SJSA1 (cell line): ENCODE measurements at regions not wholly inside any gene's neighbourhood (a gene's known extent, or its start where the extent isn't known, plus 50 kb on each side); places are given as distances from the start of the nearest gene placed in this dataset.

Source experiments
- DNase-seq, 2 experiments: peaks; one replicate each; pipeline ENCODE4 v3.0.0-alpha.2; 2015 to 2020; ENCODE audit warnings: low spot score in 2 of 2, low read depth in 1 of 2
- H3K27ac ChIP-seq: fragments of 250-450 bp; sonication (Bioruptor Pico); 2 replicates; pipeline ENCODE4 v1.5.1; 2020; ENCODE audit warnings: mild to moderate bottlenecking, moderate library complexity
- H3K27me3 ChIP-seq: fragments of 250-450 bp; sonication (Bioruptor Pico); replicated peaks from 2 replicates; pipeline ENCODE4 v1.5.1; 2020; ENCODE audit warnings: mild to moderate bottlenecking, moderate library complexity
- H3K36me3 ChIP-seq: fragments of 250-450 bp; sonication (Bioruptor Pico); 2 replicates; pipeline ENCODE4 v1.5.1; 2020; ENCODE audit warnings: mild to moderate bottlenecking
- H3K4me1 ChIP-seq: fragments of 250-450 bp; sonication (Bioruptor Pico); replicated peaks from 2 replicates; pipeline ENCODE4 v1.6.1; 2021; ENCODE audit warnings: mild to moderate bottlenecking
- H3K4me3 ChIP-seq: fragments of 250-450 bp; sonication (Bioruptor Pico); 2 replicates; pipeline ENCODE4 v1.5.1; 2020; ENCODE audit warnings: mild to moderate bottlenecking
- H3K9me3 ChIP-seq: fragments of 250-450 bp; sonication (Bioruptor Pico); replicated peaks from 2 replicates; pipeline ENCODE4 v1.5.1; 2020; ENCODE audit warnings: mild to moderate bottlenecking

GRCh38 chr7:25714013-25714412, 438.0 kb upstream of the NFE2L3 start:
- H3K4me1 ChIP-seq, result peaks cover 9% of the 10 kb centered on the region
- DNase-seq, result no peak
- H3K9me3 ChIP-seq, result no peaks in the 10 kb centered on the region
- no peak overlapping the region for H3K27ac ChIP-seq
- no peaks in the 10 kb centered on the region for H3K36me3 ChIP-seq
- H3K4me3 ChIP-seq, result no peak overlapping the region
- no peaks in the 10 kb centered on the region; the same call in 1 of the 2 replicates for H3K27me3 ChIP-seq

DNA sequence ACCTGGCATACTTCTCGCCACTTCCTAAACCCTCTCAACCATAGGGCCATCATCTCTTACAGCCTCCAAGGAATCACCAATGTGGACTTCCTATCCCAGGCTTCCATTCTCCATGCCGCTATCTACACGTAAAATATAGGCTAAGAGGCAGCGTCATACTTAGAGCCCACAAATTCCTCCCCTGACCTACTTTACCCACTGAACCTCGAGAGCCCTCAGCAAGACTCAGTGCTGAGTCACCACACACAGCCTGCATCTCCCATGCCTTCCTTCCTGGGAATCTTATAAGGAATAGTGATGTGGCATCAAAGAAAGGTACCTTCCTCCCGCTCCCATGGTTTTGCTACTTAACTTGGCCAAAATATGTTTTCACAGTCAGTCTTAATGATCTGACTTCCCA, 435.6 kb upstream of the NFE2L3 start:
- H3K27me3 ChIP-seq, result no peaks in the 10 kb centered on the region; the same call in 1 of the 2 replicates
- no peaks in the 10 kb centered on the region for H3K9me3 ChIP-seq
- peak in 1 of 2 experiments; percentile 22 for DNase-seq
- no peak overlapping the region for H3K27ac ChIP-seq
- H3K4me3 ChIP-seq, result no peak overlapping the region
- peaks cover 9% of the 10 kb centered on the region for H3K4me1 ChIP-seq
- H3K36me3 ChIP-seq, result no peaks in the 10 kb centered on the region

DNA sequence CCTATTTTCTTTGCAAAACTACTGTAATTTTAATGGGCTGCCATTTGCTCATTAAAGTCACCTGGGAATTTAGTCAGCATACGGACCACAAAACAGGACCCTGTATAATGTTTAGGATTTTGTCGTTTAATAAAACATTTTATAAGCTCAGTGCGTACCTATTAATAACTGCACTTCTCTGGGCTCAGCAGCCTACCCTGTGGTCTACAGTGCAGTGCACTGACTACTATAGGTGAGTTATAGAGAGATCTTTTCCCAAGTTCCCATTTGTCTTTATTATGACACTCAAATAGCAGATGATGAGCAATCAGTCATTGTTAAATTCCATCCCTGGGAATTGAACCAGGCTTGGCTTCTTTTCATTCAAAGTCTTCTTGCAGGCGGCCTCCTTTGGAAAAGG, 433.4 kb upstream of the NFE2L3 start:
- Histone ChIP-seq H3K4me3 (no peak overlapping the region), H3K27ac (no peak overlapping the region), H3K27me3 (no peaks in the 10 kb centered on the region), H3K4me1 (peaks cover 9% of the 10 kb centered on the region), H3K36me3 (no peaks in the 10 kb centered on the region), H3K9me3 (no peaks in the 10 kb centered on the region)
- no peak for DNase-seq

DNA sequence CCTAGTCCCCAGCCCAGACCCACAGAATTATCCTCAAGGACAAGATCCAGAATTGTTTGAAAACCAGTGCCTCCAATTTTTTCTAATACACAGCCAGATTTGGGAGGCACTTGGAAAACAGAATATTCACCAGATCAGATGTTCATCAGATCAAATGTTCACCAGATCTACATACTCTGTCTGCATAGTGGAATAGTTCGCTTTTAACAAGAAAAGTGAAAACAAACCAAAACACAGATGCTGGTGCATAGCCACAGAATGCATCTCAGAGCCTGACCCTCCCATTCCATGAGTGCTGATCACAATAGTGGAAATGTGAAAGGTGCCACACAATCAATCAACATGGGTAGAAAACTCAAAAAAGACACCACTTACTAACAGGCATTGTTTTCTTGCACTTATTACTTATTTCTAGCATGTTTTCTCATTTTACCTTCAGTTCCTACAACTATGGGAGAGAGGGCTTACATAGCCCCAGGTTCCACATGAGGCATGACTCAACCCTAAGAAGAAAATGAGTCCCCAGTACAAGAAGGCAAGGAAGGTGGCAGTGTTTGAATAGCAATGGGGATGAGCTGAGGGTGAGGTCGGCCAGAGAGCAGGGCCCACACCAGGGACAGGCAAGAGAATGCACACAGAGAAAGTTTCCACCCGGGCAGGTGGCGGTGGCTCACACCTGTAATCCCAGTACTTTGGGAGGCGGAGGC, 432.7 kb upstream of the NFE2L3 start:
- Histone ChIP-seq H3K4me3 (no peak overlapping the region), H3K27ac (no peak overlapping the region), H3K9me3 (no peaks in the 10 kb centered on the region)

GRCh38 chr7:25720427-25720826, 431.6 kb upstream of the NFE2L3 start:
- Histone ChIP-seq H3K27ac (no peak overlapping the region), H3K27me3 (no peaks in the 10 kb centered on the region), H3K36me3 (no peaks in the 10 kb centered on the region), H3K4me3 (no peak overlapping the region), H3K4me1 (peaks cover 15% of the 10 kb centered on the region), H3K9me3 (no peaks in the 10 kb centered on the region)
- peak in 1 of 2 experiments; percentile 24 for DNase-seq

More for the DNA sequence above, 432.7 kb upstream of the NFE2L3 start:
- H3K36me3 ChIP-seq, result no peaks in the 10 kb centered on the region
- H3K4me1 ChIP-seq, result peaks cover 9% of the 10 kb centered on the region
- DNase-seq, result no peak
- no peaks in the 10 kb centered on the region for H3K27me3 ChIP-seq

GRCh38 chr7:25722856-25723255, 429.1 kb upstream of the NFE2L3 start:
- peaks cover 22% of the 10 kb centered on the region for H3K4me1 ChIP-seq
- H3K9me3 ChIP-seq, result no peaks in the 10 kb centered on the region
- no peak overlapping the region for H3K27ac ChIP-seq
- H3K4me3 ChIP-seq, result no peak overlapping the region
- no peaks in the 10 kb centered on the region for H3K36me3 ChIP-seq
- no peak for DNase-seq
- no peaks in the 10 kb centered on the region for H3K27me3 ChIP-seq

GRCh38 chr7:25725451-25725850, 426.5 kb upstream of the NFE2L3 start:
- Histone ChIP-seq H3K36me3 (no peaks in the 10 kb centered on the region), H3K4me3 (no peak overlapping the region), H3K27ac (no peak overlapping the region), H3K9me3 (no peaks in the 10 kb centered on the region), H3K27me3 (no peaks in the 10 kb centered on the region), H3K4me1 (peaks cover 22% of the 10 kb centered on the region)
- DNase-seq, result no peak

GRCh38 chr7:25726170-25726780, 425.7 kb upstream of the NFE2L3 start:
- Histone ChIP-seq H3K27me3 (no peaks in the 10 kb centered on the region), H3K9me3 (no peaks in the 10 kb centered on the region), H3K27ac (no peak overlapping the region), H3K36me3 (no peaks in the 10 kb centered on the region), H3K4me3 (no peak overlapping the region), H3K4me1 (peaks cover 22% of the 10 kb centered on the region)
- no peak for DNase-seq

GRCh38 chr7:25726781-25727311, 425.2 kb upstream of the NFE2L3 start:
- H3K36me3 ChIP-seq, result no peaks in the 10 kb centered on the region
- no peak for DNase-seq
- peaks cover 22% of the 10 kb centered on the region for H3K4me1 ChIP-seq
- H3K9me3 ChIP-seq, result no peaks in the 10 kb centered on the region
- H3K27me3 ChIP-seq, result no peaks in the 10 kb centered on the region
- H3K4me3 ChIP-seq, result no peak overlapping the region
- H3K27ac ChIP-seq, result no peak overlapping the region

DNA sequence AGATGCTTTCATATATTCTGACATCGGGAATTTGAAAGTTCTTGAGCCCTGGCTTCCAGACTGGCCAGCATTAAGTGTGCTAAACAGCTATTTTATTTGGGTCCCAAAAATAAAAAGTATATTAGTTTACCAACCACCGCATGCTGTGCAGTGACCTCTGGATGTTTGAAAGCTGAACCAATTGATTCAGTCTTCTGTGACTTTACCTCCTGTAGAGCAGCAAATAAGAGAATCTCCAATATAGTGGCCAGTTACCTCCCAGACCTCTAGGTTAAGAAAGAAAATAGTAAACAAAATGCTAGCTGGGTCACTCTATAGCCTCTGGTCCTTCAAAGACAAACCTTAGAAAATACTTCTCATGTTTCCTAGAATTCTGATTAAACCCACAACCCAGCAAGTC, 424.6 kb upstream of the NFE2L3 start:
- Histone ChIP-seq H3K27ac (no peak overlapping the region), H3K27me3 (no peaks in the 10 kb centered on the region), H3K36me3 (no peaks in the 10 kb centered on the region), H3K4me3 (no peak overlapping the region), H3K9me3 (no peaks in the 10 kb centered on the region), H3K4me1 (peaks cover 22% of the 10 kb centered on the region)
- no peak for DNase-seq

- Histone ChIP-seq H3K36me3 (no peaks in the 10 kb centered on the region), H3K27ac (no peak overlapping the region), H3K27me3 (no peaks in the 10 kb centered on the region), H3K9me3 (no peaks in the 10 kb centered on the region), H3K4me1 (peaks cover 22% of the 10 kb centered on the region), H3K4me3 (no peak overlapping the region)
- DNase-seq, result no peak
Measured at GRCh38 chr7:25727876-25728275, 424.1 kb upstream of the NFE2L3 start.

DNA sequence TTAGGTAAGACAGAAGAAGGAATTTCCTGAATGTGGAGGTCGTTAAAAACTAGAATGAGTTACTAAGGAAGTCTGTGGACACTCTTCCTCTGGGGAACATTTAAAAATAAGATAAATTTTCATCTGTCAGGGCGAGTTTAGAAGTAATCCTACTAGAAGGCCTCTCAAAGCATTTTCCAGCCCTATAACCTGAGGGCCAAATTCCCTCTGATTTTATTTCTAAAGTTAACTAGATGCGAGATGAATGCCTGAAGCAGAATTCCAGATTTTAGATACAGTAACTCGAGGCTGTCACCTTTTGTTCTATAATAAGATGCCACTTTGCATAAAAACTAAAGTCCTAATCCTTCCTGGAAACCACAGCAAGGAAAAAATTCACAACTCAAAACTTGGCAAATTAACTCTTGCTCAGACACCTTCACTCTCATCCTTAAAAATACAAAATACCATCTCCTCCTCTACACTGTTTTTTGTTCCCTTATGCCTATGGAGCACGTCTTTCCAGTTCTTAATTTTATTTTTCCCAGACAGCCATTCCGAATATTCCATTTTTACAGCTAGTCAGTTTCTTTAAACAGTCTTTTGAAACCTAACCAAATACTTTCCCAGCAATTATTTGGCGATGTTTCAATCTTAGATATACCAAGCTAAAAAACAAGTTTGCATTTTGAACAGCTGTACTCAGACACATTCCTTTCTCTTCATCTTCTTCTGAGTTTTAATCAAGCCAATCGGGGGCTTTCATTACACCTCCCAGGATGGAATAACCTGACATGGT, 420.7 kb upstream of the NFE2L3 start:
- no peaks in the 10 kb centered on the region for H3K27me3 ChIP-seq
- DNase-seq, result no peak
- H3K9me3 ChIP-seq, result no peaks in the 10 kb centered on the region
- H3K27ac ChIP-seq, result no peak overlapping the region
- H3K4me3 ChIP-seq, result no peak overlapping the region
- peaks cover 8% of the 10 kb centered on the region for H3K4me1 ChIP-seq
- no peaks in the 10 kb centered on the region for H3K36me3 ChIP-seq

DNA sequence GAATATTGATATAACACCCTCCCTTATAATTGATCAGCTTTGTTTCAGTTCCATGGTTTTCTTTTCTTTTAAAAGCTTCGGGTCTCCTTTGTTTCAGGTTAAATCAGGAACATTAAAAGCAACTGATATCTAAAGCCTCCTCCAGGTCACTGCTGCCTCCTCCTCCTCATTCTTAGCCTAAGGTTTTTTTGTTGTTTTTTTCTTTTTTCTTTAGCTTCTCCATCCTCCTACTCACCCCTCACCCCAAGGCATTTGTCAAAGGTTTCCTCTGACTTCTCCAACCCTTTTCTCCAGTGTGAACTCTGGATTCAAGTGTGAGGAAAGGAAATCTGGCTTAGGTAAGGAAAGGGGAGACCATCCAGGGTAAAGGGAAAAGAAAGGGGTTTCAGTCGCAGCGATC, 420.2 kb upstream of the NFE2L3 start:
- Histone ChIP-seq H3K27ac (no peak overlapping the region), H3K9me3 (no peaks in the 10 kb centered on the region), H3K36me3 (no peaks in the 10 kb centered on the region), H3K4me1 (peaks cover 2% of the 10 kb centered on the region; the same call in 1 of the 2 replicates), H3K4me3 (no peak overlapping the region), H3K27me3 (no peaks in the 10 kb centered on the region)
- no peak for DNase-seq

DNA sequence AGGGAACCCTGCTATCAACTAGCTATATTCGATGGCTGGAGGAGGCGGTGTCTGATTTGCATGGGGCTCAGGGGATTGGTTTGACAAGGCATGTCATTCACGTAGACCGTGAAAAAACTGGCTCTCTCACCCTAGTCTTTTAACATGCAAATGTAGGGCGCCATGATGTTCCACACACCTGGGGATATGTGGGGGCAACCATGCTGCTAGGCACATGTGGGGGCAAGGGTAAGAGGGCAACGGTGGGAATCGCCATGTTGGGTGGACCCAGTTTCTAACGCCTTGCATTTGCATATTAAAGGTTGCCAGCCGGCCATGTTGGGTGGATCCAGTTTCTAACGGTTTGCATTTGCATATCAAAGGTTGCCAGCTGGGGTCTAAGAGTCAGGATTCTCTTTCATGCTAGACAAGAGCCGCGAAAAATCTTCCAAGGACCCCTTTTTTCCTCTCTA, 419.2 kb upstream of the NFE2L3 start:
- Histone ChIP-seq H3K27ac (no peak overlapping the region), H3K27me3 (no peaks in the 10 kb centered on the region), H3K4me1 (no peaks in the 10 kb centered on the region), H3K36me3 (no peaks in the 10 kb centered on the region), H3K9me3 (no peaks in the 10 kb centered on the region), H3K4me3 (no peak overlapping the region)
- no peak for DNase-seq
